ENCODE measurements at regions not wholly inside any gene's neighbourhood (a gene's known extent, or its start where the extent isn't known, plus 50 kb on each side); places are given as distances from the start of the nearest gene placed in this dataset.
A peak's percentile ranks its signal among the peaks of the same experiment; 100 is the strongest.

DNA sequence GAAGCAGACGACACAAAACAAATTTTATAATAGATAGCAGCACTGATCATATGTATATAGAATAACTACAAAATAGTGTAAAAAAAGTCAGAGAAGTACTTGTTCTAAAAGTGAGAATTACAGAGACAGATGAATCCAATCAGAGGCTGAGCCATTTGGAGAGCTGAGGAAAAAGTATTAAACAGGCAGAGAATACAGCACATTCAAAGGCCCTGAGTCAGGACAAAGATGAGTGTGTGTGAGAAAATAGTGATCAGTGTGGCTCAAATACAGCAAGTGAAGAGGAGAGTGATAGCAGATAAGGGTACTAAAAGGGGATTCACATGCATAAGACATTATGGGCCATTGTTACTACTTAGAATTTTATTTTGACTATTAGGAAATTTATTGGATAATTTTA is 430.6 kb upstream of the BRINP3 start:
- Histone ChIP-seq H3K18ac (ENCODE audit: low read depth, low read length) (peak overlapping the region; percentile 68; the same call in 1 of the 2 replicates), H3K9me3 (ENCODE audit: control insufficient read depth, insufficient read depth, low read length) (no peaks in the 10 kb centered on the region), H3K4me2 (ENCODE audit: low read depth, low read length) (no peak overlapping the region), H2AFZ (replicated peaks; ENCODE audit: low read length, poor library complexity) (no peak overlapping the region), H3K4me1 (ENCODE audit: control insufficient read depth, insufficient read depth, low read length) (no peaks in the 10 kb centered on the region; the same call in 1 of the 2 replicates), H3K36me3 (ENCODE audit: control insufficient read depth, insufficient read depth, low read length) (no peaks in the 10 kb centered on the region), H2BK5ac (ENCODE audit: low read depth, low read length, poor library complexity, severe bottlenecking) (no peak overlapping the region), H4K5ac (ENCODE audit: low read depth, low read length) (no peak overlapping the region), H3K27me3 (ENCODE audit: control insufficient read depth, insufficient read depth, low read length) (no peaks in the 10 kb centered on the region), H3K27ac (ENCODE audit: insufficient read depth, low read length) (no peak overlapping the region), H4K8ac (ENCODE audit: low read depth in 2 of 2, low read length in 2 of 2) (no peak overlapping the region), H2BK15ac (ENCODE audit: low read depth, low read length) (no peak overlapping the region), H4K91ac (ENCODE audit: insufficient read depth, low read depth, low read length) (no peak overlapping the region), H3K4ac (ENCODE audit: low read depth, low read length) (no peak overlapping the region), H2BK20ac (ENCODE audit: low read depth, low read length) (peak overlapping the region; percentile 27; the same call in 1 of the 2 replicates), H2AK5ac (ENCODE audit: low read depth, low read length) (no peak overlapping the region), H3K14ac (replicated peaks; ENCODE audit: low read depth, low read length) (no peak overlapping the region), H2AK9ac (replicated peaks; ENCODE audit: low read depth, low read length, poor library complexity) (no peak overlapping the region), H3K56ac (ENCODE audit: extremely low read depth, insufficient read depth, low read length) (no peak overlapping the region), H3K9me1 (ENCODE audit: insufficient read depth, low read length) (peaks cover 6% of the 10 kb centered on the region; the same call in 1 of the 2 replicates), H3K9ac (ENCODE audit: low read depth, low read length) (no peak overlapping the region), H3K4me3 (ENCODE audit: insufficient read depth, low read depth, low read length) (no peak overlapping the region), H2BK120ac (ENCODE audit: low read depth, low read length) (peak overlapping the region; percentile 25; the same call in 1 of the 2 replicates), H4K20me1 (ENCODE audit: insufficient read depth, low read length) (no peaks in the 10 kb centered on the region), H3K79me1 (ENCODE audit: low read depth in 1 of 2, low read length in 2 of 2) (no peaks in the 10 kb centered on the region), H3K23ac (ENCODE audit: low read depth, low read length) (no peak overlapping the region)
- CTCF ChIA-PET, result no interaction called here
- in situ Hi-C loops (cut with MboI; ENCODE audit: low sequenced_read_pairs) (no loop called here), dilution Hi-C loops (cut with HindIII; ENCODE audit: low sequenced_read_pairs, unreplicated experiment) (no loop called here), intact Hi-C loops (cut with micrococcal nuclease) (no loop called here)
- DNase-seq, result peak; percentile 31
- POLR2A ChIA-PET (ENCODE audit: unreplicated experiment), result no interaction called here
- no TSS peak for BruUV-seq (replicated peaks)
- ATAC-seq (ENCODE audit: low read depth), result no peak
- TF ChIP-seq BHLHE40 (IDR thresholded peaks at IDR 0.05; ENCODE audit: low read depth, low read length) (no peak), FOS (IDR thresholded peaks at IDR 0.05; ENCODE audit: low read depth, low read length) (no peak), CHD1 (IDR thresholded peaks at IDR 0.05; ENCODE audit: low read depth, low read length) (no peak), CEBPB (IDR thresholded peaks at IDR 0.05; ENCODE audit: low read depth, low read length) (no peak), RFX5 (IDR thresholded peaks at IDR 0.05; ENCODE audit: low read depth, low read length) (no peak), MAZ (IDR thresholded peaks at IDR 0.05; ENCODE audit: borderline replicate concordance, low read depth, low read length) (no peak), POLR2A (IDR thresholded peaks at IDR 0.05; ENCODE audit: low read depth, low read length) (no peak), RAD21 (IDR thresholded peaks at IDR 0.05; ENCODE audit: low read length) (no peak), SMC3 (IDR thresholded peaks at IDR 0.05; ENCODE audit: low read depth, low read length) (no peak), RCOR1 (IDR thresholded peaks at IDR 0.05; ENCODE audit: insufficient replicate concordance, low read length) (no peak), MXI1 (IDR thresholded peaks at IDR 0.05; ENCODE audit: borderline replicate concordance, low read depth, low read length) (no peak)
- TF ChIP-seq, protein P1, sequence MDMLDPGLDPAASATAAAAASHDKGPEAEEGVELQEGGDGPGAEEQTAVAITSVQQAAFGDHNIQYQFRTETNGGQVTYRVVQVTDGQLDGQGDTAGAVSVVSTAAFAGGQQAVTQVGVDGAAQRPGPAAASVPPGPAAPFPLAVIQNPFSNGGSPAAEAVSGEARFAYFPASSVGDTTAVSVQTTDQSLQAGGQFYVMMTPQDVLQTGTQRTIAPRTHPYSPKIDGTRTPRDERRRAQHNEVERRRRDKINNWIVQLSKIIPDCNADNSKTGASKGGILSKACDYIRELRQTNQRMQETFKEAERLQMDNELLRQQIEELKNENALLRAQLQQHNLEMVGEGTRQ (IDR thresholded peaks at IDR 0.05; ENCODE audit: low read depth, low read length), result no peak
- TF ChIP-seq, protein P2, sequence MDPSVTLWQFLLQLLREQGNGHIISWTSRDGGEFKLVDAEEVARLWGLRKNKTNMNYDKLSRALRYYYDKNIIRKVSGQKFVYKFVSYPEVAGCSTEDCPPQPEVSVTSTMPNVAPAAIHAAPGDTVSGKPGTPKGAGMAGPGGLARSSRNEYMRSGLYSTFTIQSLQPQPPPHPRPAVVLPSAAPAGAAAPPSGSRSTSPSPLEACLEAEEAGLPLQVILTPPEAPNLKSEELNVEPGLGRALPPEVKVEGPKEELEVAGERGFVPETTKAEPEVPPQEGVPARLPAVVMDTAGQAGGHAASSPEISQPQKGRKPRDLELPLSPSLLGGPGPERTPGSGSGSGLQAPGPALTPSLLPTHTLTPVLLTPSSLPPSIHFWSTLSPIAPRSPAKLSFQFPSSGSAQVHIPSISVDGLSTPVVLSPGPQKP (IDR thresholded peaks at IDR 0.05; ENCODE audit: borderline replicate concordance, low read depth, low read length), result no peak
- TF ChIP-seq, protein P3, sequence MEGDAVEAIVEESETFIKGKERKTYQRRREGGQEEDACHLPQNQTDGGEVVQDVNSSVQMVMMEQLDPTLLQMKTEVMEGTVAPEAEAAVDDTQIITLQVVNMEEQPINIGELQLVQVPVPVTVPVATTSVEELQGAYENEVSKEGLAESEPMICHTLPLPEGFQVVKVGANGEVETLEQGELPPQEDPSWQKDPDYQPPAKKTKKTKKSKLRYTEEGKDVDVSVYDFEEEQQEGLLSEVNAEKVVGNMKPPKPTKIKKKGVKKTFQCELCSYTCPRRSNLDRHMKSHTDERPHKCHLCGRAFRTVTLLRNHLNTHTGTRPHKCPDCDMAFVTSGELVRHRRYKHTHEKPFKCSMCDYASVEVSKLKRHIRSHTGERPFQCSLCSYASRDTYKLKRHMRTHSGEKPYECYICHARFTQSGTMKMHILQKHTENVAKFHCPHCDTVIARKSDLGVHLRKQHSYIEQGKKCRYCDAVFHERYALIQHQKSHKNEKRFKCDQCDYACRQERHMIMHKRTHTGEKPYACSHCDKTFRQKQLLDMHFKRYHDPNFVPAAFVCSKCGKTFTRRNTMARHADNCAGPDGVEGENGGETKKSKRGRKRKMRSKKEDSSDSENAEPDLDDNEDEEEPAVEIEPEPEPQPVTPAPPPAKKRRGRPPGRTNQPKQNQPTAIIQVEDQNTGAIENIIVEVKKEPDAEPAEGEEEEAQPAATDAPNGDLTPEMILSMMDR (conservative IDR thresholded peaks at IDR 0.05; ENCODE audit: low read depth, low read length), result no peak
- no CpG with 5 or more reads among the region's 1 CpG for WGBS, 2 experiments (ENCODE audit: extremely low coverage in 2 of 2, insufficient read length in 1 of 2)

Data from IMR-90 (cell line).